Fibroblast of lung (primary cell): ENCODE measurements at regions not wholly inside any gene's neighbourhood (a gene's known extent, or its start where the extent isn't known, plus 50 kb on each side); places are given as distances from the start of the nearest gene placed in this dataset.

Experiments
- CTCF ChIP-seq, 2 donors: IDR thresholded peaks in 1 of 2; conservative IDR thresholded peaks in 1 of 2; 1 replicate in 1 of 2; 2 replicates in 1 of 2; pipeline ENCODE4 v1.5.1; 2011 to 2012; ENCODE audit warnings: low read length in 2 of 2, control low read depth in 1 of 2, inconsistent platforms in 1 of 2, low read depth in 1 of 2, mild to moderate bottlenecking in 1 of 2
- EZH2 ChIP-seq: IDR thresholded peaks from 2 replicates; pipeline ENCODE4 v1.5.1; 2012; ENCODE audit warnings: low read length, control low read depth, mild to moderate bottlenecking; ENCODE audit errors: missing control alignments

- TF ChIP-seq CTCF (conservative IDR thresholded peaks at IDR 0.05 in 1 of 2, IDR thresholded peaks at IDR 0.05 in 1 of 2; ENCODE audit: low read depth in 1 of 2, low read length in 2 of 2): no peak
- TF ChIP-seq EZH2: no peak
These were observed 1796.5 kb upstream of the MIR17HG start for GRCh38 chr13:89550938-89551337.
